GM19468 (cell line): ENCODE measurements at regions not wholly inside any gene's neighbourhood (a gene's known extent, or its start where the extent isn't known, plus 50 kb on each side); places are given as distances from the start of the nearest gene placed in this dataset.

Experiments
- ATAC-seq: cut with Tn5 transposase; IDR thresholded peaks from one replicate; pipeline ENCODE4 v1.9.1; 2021; ENCODE audit warnings: mild to moderate bottlenecking, moderate library complexity, moderate number of reproducible peaks; ENCODE audit not compliant: unreplicated experiment; ENCODE audit errors: extremely low read depth

DNA sequence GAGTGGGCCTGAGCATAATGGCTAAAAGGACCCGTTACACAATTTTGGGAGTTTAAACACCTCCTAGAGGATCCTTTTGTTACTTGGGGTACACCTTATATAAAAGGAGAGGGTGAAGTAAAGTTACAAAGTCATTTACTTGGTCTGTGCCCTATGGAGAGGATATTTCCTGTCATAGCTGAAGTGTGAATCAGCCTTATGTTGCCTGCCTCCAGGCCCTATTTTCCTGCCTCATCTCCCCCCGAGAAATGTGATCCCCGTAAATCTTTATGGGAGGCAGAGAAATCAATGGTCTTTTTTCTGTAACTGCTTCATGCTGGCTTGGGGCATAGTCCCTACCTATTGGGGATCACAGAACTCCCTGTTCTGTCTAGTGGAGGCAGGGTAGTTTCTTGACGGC is 906.6 kb downstream of the DSC3 start:
- ATAC-seq, result no peak

DNA sequence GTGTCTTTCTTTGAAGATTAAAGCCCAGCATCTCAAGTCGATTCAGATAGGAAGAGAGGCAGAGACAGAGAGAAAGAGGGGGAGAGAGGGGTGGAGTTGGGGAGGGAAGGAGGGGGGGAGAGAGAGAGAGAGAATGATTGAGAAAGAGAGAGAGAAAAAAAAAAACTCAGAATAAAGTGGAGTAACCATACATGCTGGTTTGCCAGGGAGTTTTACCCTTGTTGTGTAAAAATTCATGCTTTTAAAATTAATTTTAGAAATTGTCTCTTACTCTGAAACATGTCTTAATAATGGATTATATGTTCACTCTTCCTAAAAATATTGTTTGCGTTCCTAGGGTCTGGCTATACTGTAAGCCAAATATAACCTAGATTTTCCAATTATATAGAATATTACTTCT is 908.5 kb downstream of the DSC3 start:
- no peak for ATAC-seq

DNA sequence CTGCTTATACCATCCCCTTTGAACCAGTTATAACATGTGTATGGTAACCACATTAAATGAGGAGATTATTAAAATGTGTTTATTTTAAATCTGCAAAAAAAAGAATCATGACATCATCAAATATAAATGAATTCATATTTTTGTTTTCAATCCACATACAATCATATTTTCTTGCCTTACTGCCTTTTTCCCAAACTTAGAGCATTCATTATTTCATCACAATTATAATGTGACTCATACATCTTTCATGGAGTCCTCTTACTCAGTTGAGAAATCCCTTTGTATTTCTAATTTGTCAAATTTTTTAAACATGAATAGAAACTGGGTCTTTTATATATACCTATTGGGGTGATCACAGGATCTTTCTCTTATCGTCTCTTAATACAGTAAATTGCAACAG is 909.6 kb downstream of the DSC3 start:
- ATAC-seq, result no peak

DNA sequence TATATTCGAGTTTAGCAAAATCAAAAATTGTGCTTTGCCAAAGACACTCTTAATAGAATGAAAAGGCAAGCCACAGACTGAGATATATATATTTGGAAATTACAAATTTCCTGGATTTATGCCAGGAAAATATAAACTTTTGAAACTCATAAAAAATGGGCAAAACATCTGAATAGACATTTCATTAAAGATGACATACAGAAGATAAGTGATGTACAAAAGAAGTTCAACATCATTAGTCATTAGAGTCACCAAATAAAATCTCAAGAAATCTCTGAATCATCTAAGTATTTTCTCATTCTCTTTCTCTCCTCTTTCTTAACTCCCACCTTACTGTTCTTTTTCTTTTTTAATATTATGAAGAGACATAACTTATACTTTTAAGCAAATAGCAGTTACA is 921.1 kb downstream of the DSC3 start:
- ATAC-seq, result no peak

DNA sequence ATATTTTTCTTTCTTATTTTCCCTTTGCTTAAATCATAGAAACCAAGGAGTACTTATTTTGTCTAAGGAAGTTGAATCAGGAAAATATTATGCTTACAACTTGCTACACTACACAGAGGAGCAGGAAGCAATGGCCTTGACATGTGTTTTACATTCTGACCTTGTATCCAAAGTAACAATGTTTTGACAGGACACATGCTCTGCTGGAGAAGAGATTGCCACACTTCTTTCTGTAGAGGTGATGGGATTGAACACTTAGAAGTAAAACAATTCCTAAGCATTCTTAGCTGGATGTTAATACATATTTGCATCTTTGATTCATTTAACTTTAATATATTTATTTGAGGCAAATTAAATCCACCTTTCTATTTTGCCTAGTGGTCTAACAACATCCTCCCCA is 929.1 kb downstream of the DSC3 start:
- no peak for ATAC-seq

DNA sequence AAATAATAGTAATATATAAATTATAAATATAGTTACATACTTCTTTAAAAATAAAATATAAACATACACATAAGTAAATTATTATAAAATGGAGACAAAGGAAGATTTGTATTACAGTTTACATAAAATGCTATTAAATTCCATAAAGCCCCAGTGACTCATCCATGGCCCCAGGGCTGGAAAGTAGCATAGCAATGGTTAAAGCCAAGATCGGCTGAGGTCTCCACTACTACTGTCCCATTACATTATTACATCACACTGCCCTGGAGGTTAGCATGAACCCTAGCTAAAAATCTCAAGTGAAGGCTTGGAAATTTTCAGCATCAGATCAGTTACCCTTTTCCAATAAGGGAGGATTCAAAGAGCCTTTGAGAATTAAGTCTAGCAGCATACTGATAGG is 936.2 kb downstream of the DSC3 start:
- no peak for ATAC-seq

DNA sequence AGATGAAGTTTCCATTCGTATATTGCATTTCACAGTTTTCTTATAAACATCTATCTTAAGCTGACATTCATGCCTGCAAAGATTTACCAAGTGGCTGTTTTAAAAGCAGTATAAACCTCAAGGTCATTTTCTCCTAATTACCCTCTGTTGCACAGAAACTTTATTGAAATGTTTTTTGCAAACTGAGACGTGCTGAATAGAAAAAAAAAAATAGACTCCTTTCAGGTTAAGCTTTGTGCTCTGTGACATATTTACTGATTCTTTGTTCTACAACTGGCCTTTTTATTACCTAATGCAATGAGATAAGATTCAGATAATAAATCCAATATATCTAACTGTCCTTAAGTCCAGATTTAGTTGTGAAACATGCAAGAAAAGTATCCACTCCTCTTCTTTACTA is 938.7 kb downstream of the DSC3 start:
- ATAC-seq, result no peak

DNA sequence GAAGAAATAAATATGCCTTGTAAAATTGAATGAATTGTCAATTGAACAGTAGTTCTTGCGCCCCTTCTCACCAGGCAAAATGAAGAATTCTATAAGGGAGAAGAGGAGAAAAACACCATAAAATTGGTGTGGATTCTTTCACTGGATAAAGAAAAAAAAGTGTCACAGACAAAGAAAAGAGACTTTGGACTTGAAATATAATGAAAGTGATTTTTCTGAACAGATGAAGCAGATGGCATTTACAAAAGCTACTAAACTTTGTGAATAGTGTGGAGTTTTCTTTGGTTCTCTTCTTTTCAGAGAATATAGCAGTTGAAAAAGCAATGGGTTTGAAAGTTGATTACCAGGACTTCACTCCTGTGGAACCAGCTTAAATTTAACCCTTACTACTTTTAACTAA is 945.7 kb downstream of the DSC3 start:
- ATAC-seq, result no peak

DNA sequence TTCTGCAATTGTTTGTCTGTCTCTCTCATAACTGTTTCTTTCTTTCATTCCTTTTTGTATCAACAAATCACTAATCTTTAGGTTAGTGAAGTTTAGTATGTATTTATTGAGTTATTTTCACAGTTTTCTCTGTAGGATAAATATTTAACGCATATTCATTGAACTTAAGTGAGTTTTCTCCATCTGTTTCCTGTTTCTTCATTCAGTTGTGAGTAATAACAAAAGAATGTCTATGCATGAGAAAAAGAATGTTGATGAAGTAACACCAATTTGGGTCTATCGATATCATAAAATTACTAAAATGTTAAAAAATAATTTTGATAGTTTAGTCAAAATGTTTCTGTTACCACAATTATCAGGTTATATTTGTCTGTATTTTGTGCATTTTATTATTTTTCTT is 948.0 kb downstream of the DSC3 start:
- ATAC-seq, result no peak

DNA sequence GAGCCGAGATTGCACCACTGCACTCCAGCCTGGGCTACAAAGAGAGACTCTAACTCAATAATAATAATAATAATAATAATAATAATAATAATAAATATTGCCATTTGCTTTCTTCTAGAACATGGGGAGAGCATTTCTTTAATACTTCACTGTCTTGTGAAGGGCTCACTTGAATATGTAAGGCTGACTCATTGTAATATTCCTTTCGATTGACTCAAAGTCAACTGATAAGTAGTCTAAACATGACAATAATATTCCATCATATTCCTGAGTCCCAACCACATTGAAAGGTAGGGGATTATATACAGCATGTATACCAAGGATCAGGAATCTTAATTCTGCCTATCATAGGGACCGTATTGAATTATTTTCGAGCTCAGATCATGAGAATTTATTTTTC is 949.2 kb downstream of the DSC3 start:
- no peak for ATAC-seq

DNA sequence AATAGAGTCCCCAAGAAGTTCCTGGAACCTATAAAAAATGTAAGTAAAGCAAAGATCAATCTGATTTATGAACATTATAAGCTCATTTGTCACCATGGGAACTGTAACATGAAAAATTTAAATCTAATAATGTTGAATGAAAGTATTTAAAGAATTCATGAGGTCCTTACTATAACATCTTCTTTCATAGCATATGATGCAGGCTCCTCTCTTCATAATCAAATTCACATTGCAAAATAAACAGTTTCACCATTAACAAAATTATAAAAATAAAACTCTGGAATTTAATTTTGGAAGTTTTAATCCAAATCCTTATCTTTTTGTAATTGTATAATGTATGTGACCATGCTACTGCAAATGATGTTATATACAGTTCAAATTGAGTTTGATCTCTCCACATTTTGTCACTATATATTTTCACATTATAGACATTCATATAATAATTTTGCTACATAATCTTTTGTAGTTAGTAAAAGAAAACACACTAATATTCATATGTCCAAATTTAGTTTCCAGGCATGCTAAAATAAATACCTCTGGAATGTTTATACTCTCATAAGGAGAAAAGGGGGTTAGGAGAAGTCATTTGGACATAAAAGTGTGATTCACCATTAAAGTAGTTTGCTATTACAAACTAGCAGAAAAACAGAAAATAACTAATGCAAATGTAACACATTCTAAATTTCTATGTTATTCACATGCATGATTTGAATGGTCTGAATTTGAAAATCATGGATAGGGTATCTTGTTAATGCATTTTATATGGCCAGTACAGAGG is 954.1 kb downstream of the DSC3 start:
- no peak for ATAC-seq

DNA sequence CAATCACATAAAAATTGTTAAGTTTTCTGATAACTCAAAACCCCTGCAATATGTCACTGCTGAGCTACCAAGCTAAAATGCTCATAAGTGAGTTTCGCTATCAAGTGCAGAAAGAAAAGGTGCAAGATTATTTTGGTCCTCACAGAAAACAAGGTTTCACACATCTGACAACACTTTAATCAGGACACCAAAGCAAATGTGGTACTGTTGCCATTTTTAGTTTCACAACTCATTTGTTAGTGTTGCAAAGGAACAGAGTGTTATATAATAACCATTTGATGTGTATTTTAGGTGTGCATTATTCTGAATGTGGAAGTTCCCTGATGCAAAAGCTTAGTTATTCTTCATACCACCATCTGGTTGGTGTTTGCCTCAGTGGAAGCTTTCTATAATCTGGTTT is 956.2 kb downstream of the DSC3 start:
- ATAC-seq, result no peak

DNA sequence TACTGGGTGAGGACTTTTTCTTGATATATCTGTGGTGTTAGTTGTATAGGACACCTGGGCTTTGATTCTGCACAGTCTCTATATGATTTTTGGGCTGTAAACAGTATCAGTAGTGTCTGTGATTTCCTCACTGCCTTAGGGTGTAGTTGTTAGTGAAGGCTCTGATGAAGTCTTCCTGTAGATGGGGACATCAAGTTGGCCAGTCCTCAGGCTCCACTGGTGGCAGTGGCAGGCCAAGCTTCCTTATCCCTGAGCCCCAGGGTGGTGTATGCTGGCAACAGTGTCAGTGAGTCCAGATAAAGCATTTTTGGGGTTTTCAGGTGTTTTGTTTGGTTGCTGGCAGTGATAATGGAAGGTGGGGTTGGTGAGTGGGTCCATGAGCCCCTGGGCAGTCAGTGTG is 961.4 kb downstream of the DSC3 start:
- no peak for ATAC-seq

DNA sequence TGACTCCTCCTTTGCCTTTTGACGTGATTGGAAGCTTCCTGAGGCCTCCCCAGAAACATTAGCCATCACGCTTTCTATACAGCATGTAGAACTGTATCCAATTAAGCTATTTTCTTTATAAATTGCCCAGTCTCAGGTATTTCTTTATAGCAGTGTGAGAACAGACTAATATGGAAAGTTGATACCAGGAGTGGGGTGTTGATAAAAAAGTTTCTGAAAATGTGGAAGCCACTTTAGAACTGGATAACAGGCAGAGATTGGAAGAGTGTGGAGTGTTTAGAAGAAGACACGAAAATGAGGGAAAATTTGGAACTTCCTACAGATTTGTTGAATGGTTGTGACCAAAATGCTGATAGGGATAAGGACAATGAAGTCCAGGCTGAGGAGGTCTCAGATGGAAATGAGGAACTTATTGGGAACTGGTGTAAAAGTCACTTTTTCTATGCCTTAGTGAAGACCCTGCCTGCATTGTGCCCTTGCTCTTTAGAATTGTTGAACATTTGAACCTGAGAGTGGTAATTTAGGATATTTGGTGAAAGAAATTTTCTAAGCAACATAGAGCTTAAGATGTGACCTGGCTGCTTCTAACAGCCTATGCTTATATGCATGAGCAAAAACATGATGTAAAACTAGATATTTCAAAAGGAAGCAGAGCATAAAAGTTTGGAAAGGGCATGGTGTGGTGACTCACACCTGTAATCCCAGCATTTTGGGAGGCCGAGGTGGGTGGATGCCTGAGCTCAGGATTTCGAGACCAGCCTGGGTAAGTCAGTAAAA is 969.7 kb downstream of the DSC3 start:
- no peak for ATAC-seq

DNA sequence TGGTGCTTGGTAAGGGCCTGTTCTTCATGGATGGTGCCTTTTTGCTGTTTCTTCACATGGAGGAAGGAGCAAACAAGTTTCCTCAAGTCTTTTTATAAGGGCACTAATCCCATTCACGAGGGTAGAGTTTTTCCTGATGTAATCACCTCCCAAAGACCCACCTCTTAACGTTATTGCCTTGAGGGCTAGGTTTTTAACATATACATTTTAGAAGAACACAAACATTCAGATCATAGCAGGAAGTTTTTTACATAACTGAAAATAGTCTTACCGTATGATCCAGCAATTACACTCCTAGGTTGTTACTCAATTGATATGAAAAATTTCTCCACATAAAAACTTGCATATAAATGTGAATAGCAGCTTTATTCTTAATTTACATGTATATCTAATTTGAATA is 976.3 kb downstream of the DSC3 start:
- no peak for ATAC-seq

DNA sequence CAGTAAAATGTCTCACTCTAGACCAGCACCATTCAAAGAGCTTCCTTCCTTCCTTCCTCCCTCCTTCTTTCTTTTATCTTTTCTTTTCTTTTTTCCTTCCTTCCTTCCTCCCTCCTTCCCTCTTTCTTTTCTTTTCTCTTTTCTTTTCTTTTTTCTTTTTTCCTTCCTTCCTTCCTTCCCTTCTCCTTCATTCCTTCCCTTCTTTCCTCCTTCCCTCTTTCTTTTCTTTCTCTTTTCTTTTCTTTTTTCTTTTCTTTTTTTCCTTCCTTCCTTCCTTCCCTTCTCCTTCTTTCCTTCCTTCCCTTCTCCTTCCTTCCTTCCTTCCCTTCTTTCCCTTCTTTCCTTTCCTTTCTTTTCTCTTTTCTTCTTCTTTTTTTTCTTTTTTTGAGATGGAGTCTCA is 985.1 kb downstream of the DSC3 start:
- ATAC-seq, result no peak

DNA sequence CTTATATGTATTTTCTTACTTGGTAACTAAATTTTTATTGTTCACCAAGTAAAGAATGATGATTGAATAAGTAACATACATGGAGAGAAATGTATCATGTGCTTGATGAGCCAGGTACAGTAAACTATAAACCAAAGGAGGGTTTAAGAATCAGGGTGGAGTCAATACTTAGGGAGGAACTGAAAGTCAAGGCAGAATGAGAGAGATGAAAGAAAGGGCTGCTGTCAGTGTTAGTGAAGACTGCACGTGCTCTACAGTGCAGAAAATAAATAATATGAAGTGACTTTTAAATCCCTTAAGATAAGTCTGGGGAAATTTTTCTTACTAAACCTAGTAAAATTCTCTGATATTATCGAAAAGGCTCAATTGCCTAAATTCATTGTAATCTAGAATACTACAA is 986.0 kb downstream of the DSC3 start:
- ATAC-seq, result no peak

DNA sequence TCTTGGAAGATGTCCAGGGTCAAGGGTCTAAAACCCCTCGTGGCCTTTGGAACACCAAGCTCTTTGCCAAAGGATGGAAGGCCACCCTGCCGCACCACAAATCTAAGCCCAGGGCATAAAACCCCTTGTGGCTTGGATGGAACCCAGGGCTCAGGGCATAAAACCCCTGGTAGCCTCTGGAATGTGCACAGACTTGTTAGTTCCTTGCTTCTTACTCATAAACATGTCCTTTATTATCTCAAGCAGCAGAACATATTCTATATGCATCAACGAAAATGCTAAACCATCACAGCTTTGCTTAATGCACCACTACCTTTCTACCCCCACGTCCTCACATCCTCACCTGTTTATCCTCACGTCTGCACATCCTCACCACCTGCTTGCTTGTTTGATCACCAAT is 998.0 kb downstream of the DSC3 start:
- ATAC-seq, result no peak

DNA sequence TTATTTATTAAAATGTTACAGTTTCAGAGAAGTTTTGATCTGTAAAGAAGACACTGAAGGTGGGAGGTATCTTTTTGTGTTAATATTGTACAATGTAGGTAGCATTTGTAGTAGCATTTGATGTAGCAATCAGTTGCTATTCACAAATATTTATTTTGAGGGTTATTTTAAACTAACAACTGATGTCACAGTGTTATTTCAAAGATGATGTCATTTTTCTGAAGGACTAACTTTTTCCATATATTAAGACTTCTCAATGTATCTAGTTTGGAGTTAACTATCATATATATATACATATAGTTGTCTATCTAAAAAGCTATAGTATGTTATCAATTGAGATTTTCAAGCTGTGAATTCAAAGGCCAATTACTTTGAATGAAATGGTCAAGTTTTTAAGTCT is 1003.3 kb downstream of the DSC3 start:
- ATAC-seq, result no peak

DNA sequence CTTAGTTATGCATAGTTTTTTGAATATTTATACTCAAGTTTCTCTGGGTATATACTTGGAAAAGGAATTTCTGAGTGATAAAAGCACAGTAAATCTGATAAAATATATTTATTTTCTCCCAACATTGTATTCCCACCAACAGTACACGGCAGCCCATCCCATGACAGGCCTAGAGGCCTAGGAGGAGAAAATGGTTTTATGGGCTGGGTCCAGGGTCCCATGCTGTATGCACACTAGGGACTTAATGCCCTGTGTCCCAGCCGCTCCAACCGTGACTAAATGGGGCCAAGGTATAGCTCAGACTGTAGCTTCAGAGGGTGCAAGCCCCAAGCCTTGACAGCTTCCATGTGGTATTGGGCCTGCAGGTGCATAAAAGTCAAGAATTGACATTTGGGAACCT is 1007.7 kb downstream of the DSC3 start:
- no peak for ATAC-seq

DNA sequence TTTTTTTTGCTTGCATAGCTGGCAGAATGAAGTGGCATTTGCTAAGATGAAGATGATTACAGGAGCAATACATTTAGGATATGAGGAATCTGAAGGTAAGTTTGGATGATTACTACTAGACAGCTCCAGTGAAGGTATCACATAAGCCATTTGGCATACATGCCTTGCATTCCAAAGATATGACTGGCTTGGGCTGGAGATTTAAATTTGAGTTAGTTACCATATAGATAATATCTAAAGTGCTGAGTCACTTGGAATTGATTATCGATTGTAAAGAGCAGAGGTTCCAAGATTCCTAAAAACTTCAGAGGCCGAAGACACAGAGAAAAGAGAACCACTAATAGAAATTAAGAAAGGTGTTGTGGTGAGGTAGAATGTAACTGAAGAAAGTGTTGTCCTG is 1026.4 kb downstream of the DSC3 start:
- ATAC-seq, result no peak

DNA sequence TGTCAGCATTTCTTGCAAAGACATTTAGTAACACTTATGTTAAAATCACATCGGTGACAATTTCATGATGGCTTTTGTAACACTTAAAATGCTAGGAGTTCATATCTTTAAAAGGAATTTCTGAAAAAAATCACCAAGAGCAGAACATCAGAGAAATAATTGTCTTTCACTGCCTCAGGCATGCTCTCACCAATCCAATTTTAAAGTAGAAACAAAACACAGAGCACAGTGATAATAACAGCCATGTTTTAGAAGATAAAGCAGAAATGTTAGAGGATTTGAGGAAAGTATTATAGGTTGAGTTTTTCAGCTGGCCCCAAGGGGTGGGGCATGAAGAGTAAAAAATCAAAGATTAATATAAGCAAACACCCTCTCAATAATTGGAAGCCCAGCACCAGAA is 1037.6 kb downstream of the DSC3 start:
- ATAC-seq, result no peak
